ENCODE measurements at regions not wholly inside any gene's neighbourhood (a gene's known extent, or its start where the extent isn't known, plus 50 kb on each side); places are given as distances from the start of the nearest gene placed in this dataset.

- Histone ChIP-seq H3K36me3 (ENCODE audit: control insufficient read depth, insufficient read depth, low read length) (no peaks in the 10 kb centered on the region), H3K27me3 (replicated peaks; ENCODE audit: control insufficient read depth, insufficient read depth, low read length) (no peaks in the 10 kb centered on the region), H3K4me3 (replicated peaks; ENCODE audit: low read depth, low read length) (no peak overlapping the region)
- TF ChIP-seq CTCF (IDR thresholded peaks at IDR 0.05; ENCODE audit: insufficient read depth, low read length, poor library complexity, severe bottlenecking): no peak
- no peak for DNase-seq (ENCODE audit: extremely low read depth, insufficient read length)
These were observed 80.0 kb downstream of the NREP start for GRCh38 chr5:111676926-111677415.

- H3K36me3 ChIP-seq (ENCODE audit: control insufficient read depth, insufficient read depth, low read length): no peaks in the 10 kb centered on the region
- no peak for TF ChIP-seq CTCF (IDR thresholded peaks at IDR 0.05; ENCODE audit: insufficient read depth, low read length, poor library complexity, severe bottlenecking)
- no peaks in the 10 kb centered on the region for H3K27me3 ChIP-seq (replicated peaks; ENCODE audit: control insufficient read depth, insufficient read depth, low read length)
- no peak overlapping the region for H3K4me3 ChIP-seq (replicated peaks; ENCODE audit: low read depth, low read length)
- no peak for DNase-seq (ENCODE audit: extremely low read depth, insufficient read length)
These were observed 80.5 kb downstream of the NREP start for GRCh38 chr5:111676466-111676865.

GRCh38 chr5:111675201-111675934 is 81.6 kb downstream of the NREP start:
- Histone ChIP-seq H3K36me3 (ENCODE audit: control insufficient read depth, insufficient read depth, low read length) (no peaks in the 10 kb centered on the region), H3K27me3 (replicated peaks; ENCODE audit: control insufficient read depth, insufficient read depth, low read length) (no peaks in the 10 kb centered on the region), H3K4me3 (replicated peaks; ENCODE audit: low read depth, low read length) (no peak overlapping the region)
- no peak for TF ChIP-seq CTCF (IDR thresholded peaks at IDR 0.05; ENCODE audit: insufficient read depth, low read length, poor library complexity, severe bottlenecking)
- no peak for DNase-seq (ENCODE audit: extremely low read depth, insufficient read length)

GRCh38 chr5:111673891-111674626 is 82.9 kb downstream of the NREP start:
- H3K27me3 ChIP-seq (replicated peaks; ENCODE audit: control insufficient read depth, insufficient read depth, low read length): no peaks in the 10 kb centered on the region
- TF ChIP-seq CTCF (IDR thresholded peaks at IDR 0.05; ENCODE audit: insufficient read depth, low read length, poor library complexity, severe bottlenecking): no peak
- H3K4me3 ChIP-seq (replicated peaks; ENCODE audit: low read depth, low read length): no peak overlapping the region
- no peak for DNase-seq (ENCODE audit: extremely low read depth, insufficient read length)
- no peaks in the 10 kb centered on the region for H3K36me3 ChIP-seq (ENCODE audit: control insufficient read depth, insufficient read depth, low read length)

- TF ChIP-seq CTCF (IDR thresholded peaks at IDR 0.05; ENCODE audit: insufficient read depth, low read length, poor library complexity, severe bottlenecking): no peak
- Histone ChIP-seq H3K36me3 (ENCODE audit: control insufficient read depth, insufficient read depth, low read length) (no peaks in the 10 kb centered on the region), H3K27me3 (replicated peaks; ENCODE audit: control insufficient read depth, insufficient read depth, low read length) (no peaks in the 10 kb centered on the region), H3K4me3 (replicated peaks; ENCODE audit: low read depth, low read length) (no peak overlapping the region)
- DNase-seq (ENCODE audit: extremely low read depth, insufficient read length): no peak
These were observed 84.9 kb downstream of the NREP start for GRCh38 chr5:111672099-111672498.
